ENCODE measurements at regions not wholly inside any gene's neighbourhood (a gene's known extent, or its start where the extent isn't known, plus 50 kb on each side); places are given as distances from the start of the nearest gene placed in this dataset.

- no peak for TF ChIP-seq CTCF (IDR thresholded peaks at IDR 0.05; ENCODE audit: low read depth, low read length, missing input control)
- TF ChIP-seq GABPA (IDR thresholded peaks at IDR 0.05 in 1 of 2, conservative IDR thresholded peaks at IDR 0.05 in 1 of 2) = no peak
- no peak for TF ChIP-seq TAF1 (conservative IDR thresholded peaks at IDR 0.05)
- no peak for TF ChIP-seq MAX (IDR thresholded peaks at IDR 0.05)
- TF ChIP-seq SP1 (IDR thresholded peaks at IDR 0.05) = no peak
- TF ChIP-seq REST (IDR thresholded peaks at IDR 0.05) = no peak
- TF ChIP-seq ATF3 (IDR thresholded peaks at IDR 0.05) = no peak
- no peak for TF ChIP-seq FOXA2 (IDR thresholded peaks at IDR 0.05)
- TF ChIP-seq HNF4A (conservative IDR thresholded peaks at IDR 0.05) = peak in 1 of 2 donors; percentile 48
- no peak for TF ChIP-seq JUND (IDR thresholded peaks at IDR 0.05)
Observed at GRCh38 chr10:8173866-8174243, 119.4 kb downstream of the GATA3 start.
